ENCODE measurements at regions not wholly inside any gene's neighbourhood (a gene's known extent, or its start where the extent isn't known, plus 50 kb on each side); places are given as distances from the start of the nearest gene placed in this dataset.
"Not testable (repeated sequence)": the region's sequence is repeated elsewhere in the genome, so short reads cannot be mapped to it uniquely, and the experiment has no call there.

- no TSS peak for BruUV-seq (replicated peaks)
- POLR2A ChIA-PET (ENCODE audit: low non-redundant PET), result no interaction called here
- no peaks in the 10 kb centered on the region for H3K4me1 ChIP-seq (ENCODE audit: insufficient read depth, low read length, poor library complexity, severe bottlenecking)
- no peak overlapping the region for H3K27ac ChIP-seq (ENCODE audit: low read depth, low read length, poor library complexity, severe bottlenecking)
- intact Hi-C loops (cut with micrococcal nuclease; ENCODE audit: unreplicated experiment), result no loop called here
- CTCF ChIA-PET, result no interaction called here
- TF ChIP-seq, protein P1, sequence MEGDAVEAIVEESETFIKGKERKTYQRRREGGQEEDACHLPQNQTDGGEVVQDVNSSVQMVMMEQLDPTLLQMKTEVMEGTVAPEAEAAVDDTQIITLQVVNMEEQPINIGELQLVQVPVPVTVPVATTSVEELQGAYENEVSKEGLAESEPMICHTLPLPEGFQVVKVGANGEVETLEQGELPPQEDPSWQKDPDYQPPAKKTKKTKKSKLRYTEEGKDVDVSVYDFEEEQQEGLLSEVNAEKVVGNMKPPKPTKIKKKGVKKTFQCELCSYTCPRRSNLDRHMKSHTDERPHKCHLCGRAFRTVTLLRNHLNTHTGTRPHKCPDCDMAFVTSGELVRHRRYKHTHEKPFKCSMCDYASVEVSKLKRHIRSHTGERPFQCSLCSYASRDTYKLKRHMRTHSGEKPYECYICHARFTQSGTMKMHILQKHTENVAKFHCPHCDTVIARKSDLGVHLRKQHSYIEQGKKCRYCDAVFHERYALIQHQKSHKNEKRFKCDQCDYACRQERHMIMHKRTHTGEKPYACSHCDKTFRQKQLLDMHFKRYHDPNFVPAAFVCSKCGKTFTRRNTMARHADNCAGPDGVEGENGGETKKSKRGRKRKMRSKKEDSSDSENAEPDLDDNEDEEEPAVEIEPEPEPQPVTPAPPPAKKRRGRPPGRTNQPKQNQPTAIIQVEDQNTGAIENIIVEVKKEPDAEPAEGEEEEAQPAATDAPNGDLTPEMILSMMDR (conservative IDR thresholded peaks at IDR 0.05; ENCODE audit: low read depth, low read length), result no peak
- no peak for TF ChIP-seq EZH2 (IDR thresholded peaks at IDR 0.05; ENCODE audit: borderline replicate concordance, low read depth, low read length, poor library complexity, severe bottlenecking)
- H3K4me3 ChIP-seq (ENCODE audit: low read depth, low read length, poor library complexity, severe bottlenecking), result no peak overlapping the region
- no peaks in the 10 kb centered on the region for H3K27me3 ChIP-seq (replicated peaks; ENCODE audit: insufficient read depth, low read depth, low read length, poor library complexity)
- no peaks in the 10 kb centered on the region for H3K36me3 ChIP-seq (ENCODE audit: insufficient read depth, low read length, poor library complexity, severe bottlenecking)
- no peak for DNase-seq (ENCODE audit: low spot score)
- H3K9me3 ChIP-seq (ENCODE audit: low read depth, low read length, poor library complexity, severe bottlenecking), result no peaks in the 10 kb centered on the region
Measured at GRCh38 chr4:72767618-72768302, 198.7 kb upstream of the ADAMTS3 start.

DNA sequence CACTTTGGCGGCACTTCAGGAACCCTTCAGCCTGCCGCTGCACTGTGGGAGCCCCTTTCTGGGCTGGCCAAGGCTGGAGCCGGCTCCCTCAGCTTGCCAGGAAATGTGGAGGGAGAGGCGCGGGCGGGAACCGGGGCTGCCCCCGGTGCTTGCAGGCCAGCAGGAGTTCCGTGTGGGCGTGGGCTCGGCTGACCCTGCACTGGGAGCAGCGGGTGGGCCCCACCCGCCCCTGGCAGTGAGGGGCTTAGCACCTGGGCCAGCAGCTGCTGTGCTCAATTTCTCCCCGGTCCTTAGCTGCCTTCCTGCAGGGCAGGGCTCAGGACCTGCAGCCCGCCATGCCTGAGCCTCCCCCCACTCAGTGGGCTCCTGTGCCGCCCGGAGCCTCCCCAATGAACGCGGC is 196.8 kb upstream of the ADAMTS3 start:
- CTCF ChIA-PET; H3K9me3 ChIP-seq (ENCODE audit: low read depth, low read length, poor library complexity, severe bottlenecking); H3K4me1 ChIP-seq (ENCODE audit: insufficient read depth, low read length, poor library complexity, severe bottlenecking); H3K27me3 ChIP-seq (replicated peaks; ENCODE audit: insufficient read depth, low read depth, low read length, poor library complexity); H3K4me3 ChIP-seq (ENCODE audit: low read depth, low read length, poor library complexity, severe bottlenecking); DNase-seq (ENCODE audit: low spot score); POLR2A ChIA-PET (ENCODE audit: low non-redundant PET); H3K36me3 ChIP-seq (ENCODE audit: insufficient read depth, low read length, poor library complexity, severe bottlenecking); intact Hi-C loops (cut with micrococcal nuclease; ENCODE audit: unreplicated experiment); H3K27ac ChIP-seq (ENCODE audit: low read depth, low read length, poor library complexity, severe bottlenecking); BruUV-seq (replicated peaks): not testable (repeated sequence)

GRCh38 chr4:72761368-72762038 is 192.5 kb upstream of the ADAMTS3 start:
- H3K36me3 ChIP-seq (ENCODE audit: insufficient read depth, low read length, poor library complexity, severe bottlenecking), result no peaks in the 10 kb centered on the region
- BruUV-seq (replicated peaks), result no TSS peak
- no peak overlapping the region for H3K27ac ChIP-seq (ENCODE audit: low read depth, low read length, poor library complexity, severe bottlenecking)
- no peaks in the 10 kb centered on the region for H3K27me3 ChIP-seq (replicated peaks; ENCODE audit: insufficient read depth, low read depth, low read length, poor library complexity)
- intact Hi-C loops (cut with micrococcal nuclease; ENCODE audit: unreplicated experiment), result no loop called here
- no peaks in the 10 kb centered on the region for H3K9me3 ChIP-seq (ENCODE audit: low read depth, low read length, poor library complexity, severe bottlenecking)
- no peak for TF ChIP-seq EZH2 (IDR thresholded peaks at IDR 0.05; ENCODE audit: borderline replicate concordance, low read depth, low read length, poor library complexity, severe bottlenecking)
- TF ChIP-seq, protein P1 (conservative IDR thresholded peaks at IDR 0.05; ENCODE audit: low read depth, low read length), result no peak
- DNase-seq (ENCODE audit: low spot score), result no peak
- no peaks in the 10 kb centered on the region for H3K4me1 ChIP-seq (ENCODE audit: insufficient read depth, low read length, poor library complexity, severe bottlenecking)
- ChIA-PET CTCF (no interaction called here), POLR2A (ENCODE audit: low non-redundant PET) (no interaction called here)
- no peak overlapping the region for H3K4me3 ChIP-seq (ENCODE audit: low read depth, low read length, poor library complexity, severe bottlenecking)

- DNase-seq (ENCODE audit: low spot score); H3K4me3 ChIP-seq (ENCODE audit: low read depth, low read length, poor library complexity, severe bottlenecking); BruUV-seq (replicated peaks); H3K36me3 ChIP-seq (ENCODE audit: insufficient read depth, low read length, poor library complexity, severe bottlenecking); intact Hi-C loops (cut with micrococcal nuclease; ENCODE audit: unreplicated experiment); CTCF ChIA-PET; H3K4me1 ChIP-seq (ENCODE audit: insufficient read depth, low read length, poor library complexity, severe bottlenecking); H3K27ac ChIP-seq (ENCODE audit: low read depth, low read length, poor library complexity, severe bottlenecking); POLR2A ChIA-PET (ENCODE audit: low non-redundant PET); H3K9me3 ChIP-seq (ENCODE audit: low read depth, low read length, poor library complexity, severe bottlenecking); H3K27me3 ChIP-seq (replicated peaks; ENCODE audit: insufficient read depth, low read depth, low read length, poor library complexity): not testable (repeated sequence)
Measured at GRCh38 chr4:72753414-72753813, 184.4 kb upstream of the ADAMTS3 start.
